Breast epithelium (tissue), 4 donors: ENCODE measurements at regions not wholly inside any gene's neighbourhood (a gene's known extent, or its start where the extent isn't known, plus 50 kb on each side); places are given as distances from the start of the nearest gene placed in this dataset.

Experiments used
- DNase-seq, 2 donors: peaks; one replicate each; pipeline ENCODE4 v3.0.0-alpha.2; 2019; ENCODE audit warnings: low spot score in 2 of 2
- H3K27ac ChIP-seq, 2 donors: fragments of 200-600 bp; sonication (generic) in 1 of 2; one replicate each; pipeline ENCODE4 v1.5.1; 2016 to 2019; ENCODE audit warnings: mild to moderate bottlenecking in 1 of 2
- H3K27me3 ChIP-seq, 2 donors: fragments of 200-600 bp; sonication (generic) in 1 of 2; one replicate each; pipeline versions ENCODE4 v1.5.1 to v1.6.0; 2017 to 2019; ENCODE audit warnings: control low read depth in 1 of 2, mild to moderate bottlenecking in 1 of 2
- H3K36me3 ChIP-seq: fragments of 200-600 bp; one replicate; pipeline ENCODE4 v1.5.1; 2019
- H3K4me1 ChIP-seq, 2 donors: fragments of 200-600 bp; sonication (generic); one replicate each; pipeline ENCODE4 v1.5.1; 2016 to 2019; ENCODE audit warnings: control low read depth in 1 of 2
- H3K4me3 ChIP-seq, 3 donors: fragments of 200-600 bp; sonication (generic); 1 replicate in 2 of 3; 2 replicates in 1 of 3; pipeline ENCODE4 v1.5.1; 2016 to 2019; ENCODE audit warnings: mild to moderate bottlenecking in 3 of 3, moderate library complexity in 2 of 3
- H3K9me3 ChIP-seq, 2 donors: fragments of 200-600 bp; sonication (generic) in 1 of 2; one replicate each; pipeline ENCODE4 v1.5.1; 2016 to 2019; ENCODE audit warnings: control low read depth in 1 of 2
- CTCF ChIP-seq, 3 donors: fragments of 450-650 bp; IDR thresholded peaks; one replicate each; pipeline ENCODE4 v1.5.1; 2016 to 2017; ENCODE audit warnings: antibody characterized with exemption in 3 of 3, mild to moderate bottlenecking in 3 of 3, moderate library complexity in 3 of 3
- POLR2A ChIP-seq: fragments of 450-650 bp; IDR thresholded peaks from one replicate; pipeline ENCODE4 v1.6.1; 2016; ENCODE audit warnings: antibody characterized with exemption, mild to moderate bottlenecking, moderate library complexity
- POLR2AphosphoS5 ChIP-seq, 3 donors: sonication (generic); formaldehyde crosslinking; IDR thresholded peaks; one replicate each; pipeline ENCODE4 v1.6.1; 2017; ENCODE audit warnings: antibody characterized with exemption in 3 of 3
- intact Hi-C: fragments of 100-400 bp; cut with DNase I; formaldehyde crosslinking; loops from one replicate; pipeline ENCODE4 v1.15.1; 2023; ENCODE audit warnings: low total_unique reads

- DNase-seq = no peak
- Histone ChIP-seq H3K36me3 (no peaks in the 10 kb centered on the region), H3K9me3 (no peaks in the 10 kb centered on the region), H3K27me3 (no peaks in the 10 kb centered on the region), H3K27ac (no peak overlapping the region), H3K4me3 (no peak overlapping the region), H3K4me1 (no peaks in the 10 kb centered on the region)
- TF ChIP-seq POLR2AphosphoS5 (IDR thresholded peaks at IDR 0.05) (no peak), CTCF (IDR thresholded peaks at IDR 0.05) (no peak), POLR2A (no peak)
- intact Hi-C loops = no loop called here
Observed at GRCh38 chr4:103484521-103484920, 235.3 kb downstream of the TACR3 start.

- no peak for TF ChIP-seq POLR2A
- TF ChIP-seq CTCF (IDR thresholded peaks at IDR 0.05) = no peak
- no peak for TF ChIP-seq POLR2AphosphoS5 (IDR thresholded peaks at IDR 0.05)
- intact Hi-C loops = no loop called here
- H3K36me3 ChIP-seq = no peaks in the 10 kb centered on the region
- H3K27ac ChIP-seq = no peak overlapping the region
- H3K4me3 ChIP-seq = no peak overlapping the region
- H3K27me3 ChIP-seq = no peaks in the 10 kb centered on the region
- H3K9me3 ChIP-seq = no peaks in the 10 kb centered on the region
- no peak for DNase-seq
- no peaks in the 10 kb centered on the region for H3K4me1 ChIP-seq
Observed at GRCh38 chr4:103482893-103483292, 236.9 kb downstream of the TACR3 start.

- Histone ChIP-seq H3K4me1 (no peaks in the 10 kb centered on the region), H3K36me3 (no peaks in the 10 kb centered on the region)
- TF ChIP-seq CTCF (IDR thresholded peaks at IDR 0.05) (no peak), POLR2AphosphoS5 (IDR thresholded peaks at IDR 0.05) (no peak), POLR2A (no peak)
Observed at GRCh38 chr4:103482471-103482870, 237.3 kb downstream of the TACR3 start.

GRCh38 chr4:103478734-103479133 is 241.1 kb downstream of the TACR3 start:
- no peaks in the 10 kb centered on the region for H3K4me1 ChIP-seq
- intact Hi-C loops = no loop called here
- DNase-seq = no peak
- no peaks in the 10 kb centered on the region for H3K27me3 ChIP-seq
- H3K9me3 ChIP-seq = no peaks in the 10 kb centered on the region
- no peak overlapping the region for H3K4me3 ChIP-seq
- no peaks in the 10 kb centered on the region for H3K36me3 ChIP-seq
- TF ChIP-seq POLR2AphosphoS5 (IDR thresholded peaks at IDR 0.05) (no peak), POLR2A (no peak), CTCF (IDR thresholded peaks at IDR 0.05) (no peak)
- no peak overlapping the region for H3K27ac ChIP-seq

More at GRCh38 chr4:103482471-103482870, 237.3 kb downstream of the TACR3 start:
- Histone ChIP-seq H3K4me3 (no peak overlapping the region), H3K27ac (no peak overlapping the region), H3K27me3 (no peaks in the 10 kb centered on the region), H3K9me3 (no peaks in the 10 kb centered on the region)
- no peak for DNase-seq
- intact Hi-C loops = no loop called here

- Histone ChIP-seq H3K36me3 (no peaks in the 10 kb centered on the region), H3K4me1 (no peaks in the 10 kb centered on the region), H3K27me3 (no peaks in the 10 kb centered on the region), H3K9me3 (no peaks in the 10 kb centered on the region), H3K27ac (no peak overlapping the region), H3K4me3 (no peak overlapping the region)
- intact Hi-C loops = no loop called here
- DNase-seq = no peak
- TF ChIP-seq POLR2AphosphoS5 (IDR thresholded peaks at IDR 0.05) (no peak), POLR2A (no peak), CTCF (IDR thresholded peaks at IDR 0.05) (no peak)
Observed at GRCh38 chr4:103478210-103478609, 241.6 kb downstream of the TACR3 start.
